Esophagus squamous epithelium (tissue), 5 donors: ENCODE measurements at regions not wholly inside any gene's neighbourhood (a gene's known extent, or its start where the extent isn't known, plus 50 kb on each side); places are given as distances from the start of the nearest gene placed in this dataset.

Experiments
- DNase-seq: peaks from one replicate; lab custom pipeline; 2025; lab: John Stamatoyannopoulos, UW
- H3K27ac ChIP-seq, 4 donors: fragments of 200-600 bp; sonication (generic); one replicate each; pipeline ENCODE4 v1.5.1; 2016 to 2019; ENCODE audit warnings: mild to moderate bottlenecking in 1 of 4
- H3K27me3 ChIP-seq, 4 donors: fragments of 200-600 bp; sonication (generic); 1 replicate in 3 of 4; 2 replicates in 1 of 4; pipeline versions ENCODE4 v1.5.1 to v1.6.0; 2017 to 2021; ENCODE audit warnings: antibody characterized with exemption in 1 of 4
- H3K36me3 ChIP-seq, 3 donors: fragments of 200-600 bp; sonication (generic); one replicate each; pipeline ENCODE4 v1.5.1; 2016 to 2019
- H3K4me1 ChIP-seq, 3 donors: fragments of 200-600 bp; sonication (generic); one replicate each; pipeline ENCODE4 v1.5.1; 2017 to 2019
- H3K4me3 ChIP-seq, 4 donors: fragments of 200-600 bp; sonication (generic); 1 replicate in 3 of 4; 2 replicates in 1 of 4; pipeline ENCODE4 v1.5.1; 2016 to 2019; ENCODE audit warnings: mild to moderate bottlenecking in 2 of 4, moderate library complexity in 1 of 4
- H3K9me3 ChIP-seq, 3 donors: fragments of 200-600 bp; sonication (generic); one replicate each; pipeline ENCODE4 v1.5.1; 2016 to 2019
- CTCF ChIP-seq, 6 experiments: fragments of 450-650 bp in 4 of 6; fragments of 200-600 bp in 2 of 6; sonication (generic) in 2 of 6; IDR thresholded peaks; one replicate each; pipeline ENCODE4 v1.5.1; 2016 to 2019; ENCODE audit warnings: antibody characterized with exemption in 6 of 6, mild to moderate bottlenecking in 4 of 6, moderate library complexity in 4 of 6
- POLR2A ChIP-seq, 4 donors: fragments of 450-650 bp; IDR thresholded peaks; one replicate each; pipeline ENCODE4 v1.6.1; 2017; ENCODE audit warnings: antibody characterized with exemption in 4 of 4, mild to moderate bottlenecking in 4 of 4, moderate library complexity in 3 of 4
- WGBS, 2 donors: methylation state at CpG; one replicate each; pipeline ENCODE4 v1.1.5; 2018; 5-methylcytosine and 5-hydroxymethylcytosine counted together
- intact Hi-C: fragments of 100-400 bp; cut with DNase I; formaldehyde crosslinking; loops from one replicate; pipeline ENCODE4 v1.15.0; 2022
- donor health status: DM: yes; HTN: yes; CAD: no.

DNA sequence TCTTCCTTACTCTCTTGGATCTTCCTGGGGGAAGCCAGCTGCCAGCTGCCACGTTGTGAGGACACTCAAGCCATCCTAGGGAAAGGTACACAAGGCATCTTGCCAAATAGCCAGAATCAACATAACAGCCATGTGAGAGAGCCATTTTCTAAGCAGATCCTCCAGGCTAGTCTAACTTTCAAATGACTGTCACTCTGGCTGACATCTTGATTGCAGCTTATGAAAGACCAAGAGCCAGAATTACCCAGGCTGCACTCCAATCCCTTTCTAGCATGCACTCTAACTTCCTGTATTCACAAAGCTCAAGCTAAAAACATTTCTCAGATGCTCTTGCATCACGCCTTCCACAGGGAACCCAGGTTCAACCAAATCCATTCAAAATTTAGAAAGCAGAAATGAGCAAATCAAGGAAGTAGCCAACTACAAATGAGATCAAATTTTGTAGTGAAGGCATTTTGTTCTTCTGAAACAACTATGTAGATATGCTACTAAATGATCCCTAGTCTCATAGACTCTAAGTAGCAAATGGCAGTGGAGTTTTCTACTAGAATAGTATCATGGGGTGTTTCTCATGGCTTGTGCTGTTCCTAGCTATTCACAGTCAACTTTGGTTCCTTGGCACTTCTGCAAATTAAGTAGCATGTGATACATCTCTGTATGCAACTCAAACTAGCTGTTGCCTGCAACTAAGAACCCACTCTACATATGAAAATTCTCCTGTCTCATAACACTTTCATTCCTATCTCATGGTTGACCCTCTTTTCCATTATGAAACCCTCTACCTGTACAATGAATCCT, 281.9 kb downstream of the ZEB2 start:
- intact Hi-C loops: no loop called here
- no peaks in the 10 kb centered on the region for H3K36me3 ChIP-seq
- 65 to 88% methylated on average over 1 to 2 of the region's 2 CpGs for WGBS, 2 donors
- no peak for DNase-seq
- peaks cover 0 to 15% (median 7%) of the 10 kb centered on the region in 3 donors for H3K4me1 ChIP-seq
- TF ChIP-seq CTCF (IDR thresholded peaks at IDR 0.05): no peak
- no peak for TF ChIP-seq POLR2A (IDR thresholded peaks at IDR 0.05)
- H3K4me3 ChIP-seq: no peak overlapping the region
- H3K9me3 ChIP-seq: no peaks in the 10 kb centered on the region
- no peaks in the 10 kb centered on the region for H3K27me3 ChIP-seq
- peak overlapping the region in 1 of 4 donors; percentile 46 for H3K27ac ChIP-seq

DNA sequence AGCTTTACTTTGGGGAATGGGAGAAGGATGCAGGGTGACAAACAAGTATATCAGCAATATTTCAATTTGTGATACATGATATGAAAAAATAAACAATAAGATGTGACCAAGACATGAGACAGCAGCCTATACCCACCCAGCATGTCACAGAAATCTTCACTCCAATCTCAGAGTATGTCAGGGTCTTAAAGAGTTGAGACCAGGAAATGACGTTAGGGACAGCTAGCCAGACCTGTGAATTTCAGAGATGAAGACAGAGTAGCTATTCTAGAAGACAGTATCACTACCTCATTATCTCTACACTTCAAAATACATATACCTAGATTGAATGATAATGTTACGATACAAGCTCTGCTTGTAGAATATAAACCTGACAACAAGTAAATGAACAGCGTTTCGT, 282.8 kb downstream of the ZEB2 start:
- H3K4me3 ChIP-seq: no peak overlapping the region

GRCh38 chr2:144235050-144235449, 284.9 kb downstream of the ZEB2 start:
- Histone ChIP-seq H3K27ac (no peak overlapping the region), H3K36me3 (no peaks in the 10 kb centered on the region), H3K4me1 (no peaks in the 10 kb centered on the region), H3K27me3 (no peaks in the 10 kb centered on the region), H3K4me3 (no peak overlapping the region), H3K9me3 (no peaks in the 10 kb centered on the region)
- DNase-seq: no peak
- no peak for TF ChIP-seq POLR2A (IDR thresholded peaks at IDR 0.05)
- no peak for TF ChIP-seq CTCF (IDR thresholded peaks at IDR 0.05)
- intact Hi-C loops: no loop called here
- 57 to 63% methylated on average over 1 of the region's 1 CpG for WGBS, 2 donors

More for the DNA sequence above, 282.8 kb downstream of the ZEB2 start:
- Histone ChIP-seq H3K27ac (no peak overlapping the region), H3K4me1 (peaks cover 0 to 15% (median 7%) of the 10 kb centered on the region in 3 donors), H3K9me3 (no peaks in the 10 kb centered on the region), H3K36me3 (no peaks in the 10 kb centered on the region), H3K27me3 (no peaks in the 10 kb centered on the region)
- intact Hi-C loops: no loop called here
- no peak for DNase-seq
- TF ChIP-seq POLR2A (IDR thresholded peaks at IDR 0.05) (no peak), CTCF (IDR thresholded peaks at IDR 0.05) (no peak)
- WGBS, 2 donors: 88 to 91% methylated on average over 4 of the region's 4 CpGs

DNA sequence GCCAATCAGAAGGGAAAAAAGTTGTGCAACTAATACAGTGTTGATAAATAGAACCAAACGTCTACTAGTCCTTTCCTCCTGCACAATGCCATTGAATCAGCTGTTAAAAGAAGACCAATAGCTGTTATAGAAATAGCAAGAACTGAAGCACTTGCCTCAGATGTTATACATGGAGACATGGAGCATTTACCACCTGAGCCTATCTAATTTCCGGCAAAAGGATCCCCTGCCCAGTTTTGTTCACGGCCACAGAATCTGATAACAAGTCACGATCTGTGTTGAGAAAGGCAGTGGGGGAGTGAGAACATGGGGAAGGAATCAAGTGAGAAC, 285.4 kb downstream of the ZEB2 start:
- Histone ChIP-seq H3K4me3 (no peak overlapping the region), H3K9me3 (no peaks in the 10 kb centered on the region), H3K4me1 (no peaks in the 10 kb centered on the region), H3K27ac (no peak overlapping the region), H3K36me3 (no peaks in the 10 kb centered on the region), H3K27me3 (no peaks in the 10 kb centered on the region)
- intact Hi-C loops: no loop called here
- no peak for DNase-seq
- TF ChIP-seq POLR2A (IDR thresholded peaks at IDR 0.05): no peak
- no peak for TF ChIP-seq CTCF (IDR thresholded peaks at IDR 0.05)
- 72 to 81% methylated on average over 4 of the region's 4 CpGs for WGBS, 2 donors

DNA sequence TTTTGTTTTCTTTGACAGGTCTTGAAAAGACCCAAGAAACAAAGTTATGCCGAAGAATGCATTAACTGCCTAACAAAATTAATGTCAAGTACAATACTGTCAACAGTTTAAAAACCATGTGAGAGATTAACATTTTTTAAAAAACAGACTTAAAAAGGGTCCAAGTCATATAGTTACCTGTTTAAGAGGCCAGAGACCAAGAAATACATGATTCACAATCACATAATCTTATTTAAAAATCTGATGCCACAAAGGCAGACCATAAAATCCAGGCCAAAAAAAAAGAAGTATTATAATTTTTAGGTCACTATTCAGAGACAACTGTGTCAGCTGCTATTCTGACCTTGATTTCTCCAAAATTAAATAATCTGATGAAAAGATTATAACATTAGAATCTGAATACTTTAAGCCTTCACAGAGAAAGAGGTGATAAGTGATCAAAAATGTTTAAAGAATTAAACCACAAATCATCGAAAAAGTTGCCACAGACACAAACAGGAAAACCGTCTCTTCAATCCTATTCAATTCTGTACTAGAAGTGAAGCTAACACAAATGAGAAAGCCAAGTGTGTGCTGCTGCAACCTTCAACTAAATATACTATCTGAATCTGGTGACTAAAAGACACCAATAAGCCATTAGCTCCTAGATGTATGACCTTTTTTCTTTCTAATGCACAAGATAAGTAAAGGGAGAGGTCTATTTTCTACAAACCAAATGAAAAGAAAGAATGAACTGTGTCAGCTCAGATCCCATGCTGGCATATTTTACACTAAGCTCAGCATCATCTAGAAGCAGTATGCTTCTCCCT, 286.0 kb downstream of the ZEB2 start:
- 69 to 73% methylated on average over 3 of the region's 3 CpGs for WGBS, 2 donors
- H3K27me3 ChIP-seq: no peaks in the 10 kb centered on the region
- no peaks in the 10 kb centered on the region for H3K36me3 ChIP-seq
- no peak for DNase-seq
- TF ChIP-seq POLR2A (IDR thresholded peaks at IDR 0.05) (no peak), CTCF (IDR thresholded peaks at IDR 0.05) (no peak)
- H3K27ac ChIP-seq: no peak overlapping the region
- H3K4me3 ChIP-seq: no peak overlapping the region
- no peaks in the 10 kb centered on the region for H3K9me3 ChIP-seq
- intact Hi-C loops: no loop called here
- no peaks in the 10 kb centered on the region for H3K4me1 ChIP-seq
